ENCODE measurements at regions not wholly inside any gene's neighbourhood (a gene's known extent, or its start where the extent isn't known, plus 50 kb on each side); places are given as distances from the start of the nearest gene placed in this dataset.

DNA sequence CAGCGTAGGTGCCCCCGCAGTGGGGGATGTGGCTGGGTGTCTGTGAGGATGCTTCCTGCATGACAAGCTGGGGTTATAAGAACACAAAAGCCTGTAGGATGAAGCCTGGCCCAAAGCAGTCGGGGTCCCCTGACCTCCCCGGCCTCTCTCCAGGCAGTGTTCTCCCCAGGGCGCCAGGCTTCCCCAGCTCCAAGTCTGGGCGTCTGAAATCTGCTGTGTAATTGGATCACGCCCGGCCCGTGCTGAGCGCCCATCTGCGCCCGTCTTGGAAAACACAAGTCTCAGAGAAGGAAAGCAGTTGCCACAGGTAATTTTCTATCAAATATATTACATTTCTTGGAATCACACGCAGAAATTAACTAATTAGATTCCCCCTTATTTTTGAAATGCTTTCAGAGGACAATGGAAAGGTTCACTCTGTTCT, 233.3 kb downstream of the CTTN start:
- TF ChIP-seq, protein P1, sequence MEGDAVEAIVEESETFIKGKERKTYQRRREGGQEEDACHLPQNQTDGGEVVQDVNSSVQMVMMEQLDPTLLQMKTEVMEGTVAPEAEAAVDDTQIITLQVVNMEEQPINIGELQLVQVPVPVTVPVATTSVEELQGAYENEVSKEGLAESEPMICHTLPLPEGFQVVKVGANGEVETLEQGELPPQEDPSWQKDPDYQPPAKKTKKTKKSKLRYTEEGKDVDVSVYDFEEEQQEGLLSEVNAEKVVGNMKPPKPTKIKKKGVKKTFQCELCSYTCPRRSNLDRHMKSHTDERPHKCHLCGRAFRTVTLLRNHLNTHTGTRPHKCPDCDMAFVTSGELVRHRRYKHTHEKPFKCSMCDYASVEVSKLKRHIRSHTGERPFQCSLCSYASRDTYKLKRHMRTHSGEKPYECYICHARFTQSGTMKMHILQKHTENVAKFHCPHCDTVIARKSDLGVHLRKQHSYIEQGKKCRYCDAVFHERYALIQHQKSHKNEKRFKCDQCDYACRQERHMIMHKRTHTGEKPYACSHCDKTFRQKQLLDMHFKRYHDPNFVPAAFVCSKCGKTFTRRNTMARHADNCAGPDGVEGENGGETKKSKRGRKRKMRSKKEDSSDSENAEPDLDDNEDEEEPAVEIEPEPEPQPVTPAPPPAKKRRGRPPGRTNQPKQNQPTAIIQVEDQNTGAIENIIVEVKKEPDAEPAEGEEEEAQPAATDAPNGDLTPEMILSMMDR (IDR thresholded peaks at IDR 0.05 in 2 of 3, conservative IDR thresholded peaks at IDR 0.05 in 1 of 3; ENCODE audit: borderline replicate concordance in 1 of 3, insufficient read depth in 1 of 3, low read depth in 2 of 3, low read length in 2 of 3): no peak
- TF ChIP-seq CBX3 (IDR thresholded peaks at IDR 0.05; ENCODE audit: low read depth) (no peak), EZH2 (IDR thresholded peaks at IDR 0.05) (no peak), ZNF274 (IDR thresholded peaks at IDR 0.05; ENCODE audit: low read depth, low read length) (no peak), EGR1 (IDR thresholded peaks at IDR 0.05; ENCODE audit: low read depth) (no peak), POLR2A (IDR thresholded peaks at IDR 0.05; ENCODE audit: borderline replicate concordance, extremely low read depth, insufficient read depth, insufficient read length) (no peak), CEBPB (IDR thresholded peaks at IDR 0.05; ENCODE audit: low read depth) (no peak)
- TF ChIP-seq, protein P2, sequence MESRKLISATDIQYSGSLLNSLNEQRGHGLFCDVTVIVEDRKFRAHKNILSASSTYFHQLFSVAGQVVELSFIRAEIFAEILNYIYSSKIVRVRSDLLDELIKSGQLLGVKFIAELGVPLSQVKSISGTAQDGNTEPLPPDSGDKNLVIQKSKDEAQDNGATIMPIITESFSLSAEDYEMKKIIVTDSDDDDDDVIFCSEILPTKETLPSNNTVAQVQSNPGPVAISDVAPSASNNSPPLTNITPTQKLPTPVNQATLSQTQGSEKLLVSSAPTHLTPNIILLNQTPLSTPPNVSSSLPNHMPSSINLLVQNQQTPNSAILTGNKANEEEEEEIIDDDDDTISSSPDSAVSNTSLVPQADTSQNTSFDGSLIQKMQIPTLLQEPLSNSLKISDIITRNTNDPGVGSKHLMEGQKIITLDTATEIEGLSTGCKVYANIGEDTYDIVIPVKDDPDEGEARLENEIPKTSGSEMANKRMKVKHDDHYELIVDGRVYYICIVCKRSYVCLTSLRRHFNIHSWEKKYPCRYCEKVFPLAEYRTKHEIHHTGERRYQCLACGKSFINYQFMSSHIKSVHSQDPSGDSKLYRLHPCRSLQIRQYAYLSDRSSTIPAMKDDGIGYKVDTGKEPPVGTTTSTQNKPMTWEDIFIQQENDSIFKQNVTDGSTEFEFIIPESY (IDR thresholded peaks at IDR 0.05; ENCODE audit: extremely low read depth, insufficient replicate concordance, low read length): no peak
- TF ChIP-seq, protein P3, sequence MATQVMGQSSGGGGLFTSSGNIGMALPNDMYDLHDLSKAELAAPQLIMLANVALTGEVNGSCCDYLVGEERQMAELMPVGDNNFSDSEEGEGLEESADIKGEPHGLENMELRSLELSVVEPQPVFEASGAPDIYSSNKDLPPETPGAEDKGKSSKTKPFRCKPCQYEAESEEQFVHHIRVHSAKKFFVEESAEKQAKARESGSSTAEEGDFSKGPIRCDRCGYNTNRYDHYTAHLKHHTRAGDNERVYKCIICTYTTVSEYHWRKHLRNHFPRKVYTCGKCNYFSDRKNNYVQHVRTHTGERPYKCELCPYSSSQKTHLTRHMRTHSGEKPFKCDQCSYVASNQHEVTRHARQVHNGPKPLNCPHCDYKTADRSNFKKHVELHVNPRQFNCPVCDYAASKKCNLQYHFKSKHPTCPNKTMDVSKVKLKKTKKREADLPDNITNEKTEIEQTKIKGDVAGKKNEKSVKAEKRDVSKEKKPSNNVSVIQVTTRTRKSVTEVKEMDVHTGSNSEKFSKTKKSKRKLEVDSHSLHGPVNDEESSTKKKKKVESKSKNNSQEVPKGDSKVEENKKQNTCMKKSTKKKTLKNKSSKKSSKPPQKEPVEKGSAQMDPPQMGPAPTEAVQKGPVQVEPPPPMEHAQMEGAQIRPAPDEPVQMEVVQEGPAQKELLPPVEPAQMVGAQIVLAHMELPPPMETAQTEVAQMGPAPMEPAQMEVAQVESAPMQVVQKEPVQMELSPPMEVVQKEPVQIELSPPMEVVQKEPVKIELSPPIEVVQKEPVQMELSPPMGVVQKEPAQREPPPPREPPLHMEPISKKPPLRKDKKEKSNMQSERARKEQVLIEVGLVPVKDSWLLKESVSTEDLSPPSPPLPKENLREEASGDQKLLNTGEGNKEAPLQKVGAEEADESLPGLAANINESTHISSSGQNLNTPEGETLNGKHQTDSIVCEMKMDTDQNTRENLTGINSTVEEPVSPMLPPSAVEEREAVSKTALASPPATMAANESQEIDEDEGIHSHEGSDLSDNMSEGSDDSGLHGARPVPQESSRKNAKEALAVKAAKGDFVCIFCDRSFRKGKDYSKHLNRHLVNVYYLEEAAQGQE (IDR thresholded peaks at IDR 0.05; ENCODE audit: low read depth): no peak
- TF ChIP-seq, protein P4, sequence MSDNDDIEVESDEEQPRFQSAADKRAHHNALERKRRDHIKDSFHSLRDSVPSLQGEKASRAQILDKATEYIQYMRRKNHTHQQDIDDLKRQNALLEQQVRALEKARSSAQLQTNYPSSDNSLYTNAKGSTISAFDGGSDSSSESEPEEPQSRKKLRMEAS (IDR thresholded peaks at IDR 0.05): no peak
